K562 (cell line): ENCODE measurements at regions not wholly inside any gene's neighbourhood (a gene's known extent, or its start where the extent isn't known, plus 50 kb on each side); places are given as distances from the start of the nearest gene placed in this dataset.

Source experiments
- TAF1 ChIP-seq: IDR thresholded peaks from 2 replicates; pipeline ENCODE4 v1.6.1; 2011; ENCODE audit warnings: mild to moderate bottlenecking, low read length, moderate library complexity; ENCODE audit not compliant: insufficient read depth, control insufficient read depth, severe bottlenecking; ENCODE audit errors: extremely low read depth
- ZNF41 ChIP-seq: fragments of 250-450 bp; sonication (Bioruptor Pico); conservative IDR thresholded peaks from 2 replicates; pipeline ENCODE4 v1.4.0; 2020; ENCODE audit warnings: mild to moderate bottlenecking

DNA sequence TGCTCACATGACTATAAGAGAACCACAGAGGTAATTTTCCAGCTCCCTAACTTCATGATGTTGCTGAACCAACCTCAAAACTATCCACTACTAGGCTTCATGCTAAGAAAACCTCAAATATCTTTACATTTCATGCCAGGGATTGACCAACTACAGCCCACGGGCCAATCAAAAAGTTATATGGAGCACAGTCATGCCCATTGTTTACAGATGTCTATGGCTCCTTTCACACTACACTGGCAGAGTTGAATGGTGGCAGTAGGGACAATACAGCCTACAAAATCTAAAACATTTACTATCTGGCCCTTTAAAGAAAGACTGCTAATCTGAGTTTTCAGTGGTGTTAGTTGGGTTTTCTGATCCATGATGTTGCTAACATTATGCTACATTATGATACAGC lies 154.8 kb downstream of the TM2D1 start:
- TF ChIP-seq TAF1 (no peak), ZNF41 (CRISPR knock-in tag) (no peak)
